GM06990 (cell line): ENCODE measurements at regions not wholly inside any gene's neighbourhood (a gene's known extent, or its start where the extent isn't known, plus 50 kb on each side); places are given as distances from the start of the nearest gene placed in this dataset.

Experiments
- DNase-seq: peaks from one replicate; pipeline ENCODE4 v3.0.0-alpha.2; 2011; ENCODE audit not compliant: insufficient read length; ENCODE audit errors: extremely low read depth
- H3K27me3 ChIP-seq: replicated peaks from 2 replicates; pipeline ENCODE4 v1.6.0; 2011; ENCODE audit warnings: low read length; ENCODE audit not compliant: control insufficient read depth, insufficient read depth
- H3K36me3 ChIP-seq: 2 replicates; pipeline ENCODE4 v1.5.1; 2011; ENCODE audit warnings: low read length; ENCODE audit not compliant: control insufficient read depth, insufficient read depth
- H3K4me3 ChIP-seq: replicated peaks from 2 replicates; pipeline ENCODE4 v1.5.1; 2011; ENCODE audit warnings: low read depth, mild to moderate bottlenecking, control low read depth, low read length
- TF ChIP-seq, protein P1 (sequence below): IDR thresholded peaks from 2 replicates; pipeline ENCODE4 v1.5.1; 2011; ENCODE audit warnings: low read length, control low read depth, mild to moderate bottlenecking, inconsistent platforms; ENCODE audit not compliant: insufficient read depth, poor library complexity, severe bottlenecking

DNA sequence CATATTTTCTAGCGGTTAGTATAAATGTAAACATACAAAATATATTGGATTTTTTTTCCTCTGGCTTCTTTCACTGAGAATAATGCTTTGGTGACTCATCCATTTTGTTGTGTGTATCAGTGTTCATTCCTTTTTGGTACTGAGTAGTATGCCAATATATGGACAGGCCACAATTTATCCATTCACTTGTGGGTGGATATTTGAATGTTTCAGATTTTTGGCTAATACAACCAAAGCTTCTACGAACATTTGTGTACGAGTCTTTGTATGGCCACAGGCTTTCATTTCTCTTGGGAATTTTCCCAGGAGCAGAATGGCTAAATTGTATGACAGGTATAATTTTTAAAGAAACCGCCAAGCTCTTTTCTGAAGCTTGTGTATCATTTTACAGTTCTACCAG is 677.5 kb downstream of the HDGFL1 start:
- Histone ChIP-seq H3K36me3 (no peaks in the 10 kb centered on the region), H3K27me3 (no peaks in the 10 kb centered on the region), H3K4me3 (no peak overlapping the region)
- TF ChIP-seq, protein P1, sequence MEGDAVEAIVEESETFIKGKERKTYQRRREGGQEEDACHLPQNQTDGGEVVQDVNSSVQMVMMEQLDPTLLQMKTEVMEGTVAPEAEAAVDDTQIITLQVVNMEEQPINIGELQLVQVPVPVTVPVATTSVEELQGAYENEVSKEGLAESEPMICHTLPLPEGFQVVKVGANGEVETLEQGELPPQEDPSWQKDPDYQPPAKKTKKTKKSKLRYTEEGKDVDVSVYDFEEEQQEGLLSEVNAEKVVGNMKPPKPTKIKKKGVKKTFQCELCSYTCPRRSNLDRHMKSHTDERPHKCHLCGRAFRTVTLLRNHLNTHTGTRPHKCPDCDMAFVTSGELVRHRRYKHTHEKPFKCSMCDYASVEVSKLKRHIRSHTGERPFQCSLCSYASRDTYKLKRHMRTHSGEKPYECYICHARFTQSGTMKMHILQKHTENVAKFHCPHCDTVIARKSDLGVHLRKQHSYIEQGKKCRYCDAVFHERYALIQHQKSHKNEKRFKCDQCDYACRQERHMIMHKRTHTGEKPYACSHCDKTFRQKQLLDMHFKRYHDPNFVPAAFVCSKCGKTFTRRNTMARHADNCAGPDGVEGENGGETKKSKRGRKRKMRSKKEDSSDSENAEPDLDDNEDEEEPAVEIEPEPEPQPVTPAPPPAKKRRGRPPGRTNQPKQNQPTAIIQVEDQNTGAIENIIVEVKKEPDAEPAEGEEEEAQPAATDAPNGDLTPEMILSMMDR, result no peak
- DNase-seq, result no peak

DNA sequence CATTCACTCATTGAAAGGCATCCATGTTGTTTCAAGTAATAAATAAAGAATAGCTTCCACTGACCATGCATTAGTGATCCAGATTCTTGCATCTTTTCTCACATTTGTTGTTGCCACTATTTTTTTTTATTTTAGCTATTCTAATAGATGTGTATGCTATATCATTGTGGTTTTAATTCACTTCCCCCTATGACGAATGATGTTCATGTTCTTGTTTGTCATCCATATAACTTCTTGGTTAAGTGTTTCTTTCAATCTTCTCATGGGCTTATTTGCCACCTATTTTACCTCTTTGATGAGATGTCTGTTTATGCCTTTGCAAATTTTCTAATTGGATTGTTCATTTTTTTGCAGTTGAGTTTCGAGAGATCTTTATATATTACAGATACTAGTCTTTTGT is 681.2 kb downstream of the HDGFL1 start:
- H3K36me3 ChIP-seq, result no peaks in the 10 kb centered on the region
- TF ChIP-seq, protein P1, result no peak
- no peak for DNase-seq
- no peak overlapping the region for H3K4me3 ChIP-seq
- H3K27me3 ChIP-seq, result no peaks in the 10 kb centered on the region

DNA sequence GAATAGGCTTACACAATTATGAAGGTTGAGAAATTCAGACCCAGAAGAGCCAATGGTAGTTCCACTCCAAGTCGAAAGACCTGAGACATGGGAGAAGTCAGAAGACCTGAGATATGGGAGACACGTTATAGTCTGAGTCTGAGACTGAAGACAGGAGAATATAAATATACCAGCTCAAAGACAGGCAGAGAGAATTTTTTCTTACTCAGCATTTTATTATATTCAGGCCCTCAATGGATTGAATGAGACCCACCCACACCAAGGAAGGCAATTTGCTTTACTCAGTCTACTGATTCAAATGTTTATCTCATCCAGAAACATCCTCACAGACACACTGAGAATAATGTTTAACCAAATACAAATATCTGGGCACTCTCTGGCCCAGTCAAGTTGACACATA is 693.5 kb downstream of the HDGFL1 start:
- DNase-seq, result no peak
- Histone ChIP-seq H3K27me3 (no peaks in the 10 kb centered on the region), H3K4me3 (no peak overlapping the region), H3K36me3 (no peaks in the 10 kb centered on the region)
- TF ChIP-seq, protein P1, result no peak

DNA sequence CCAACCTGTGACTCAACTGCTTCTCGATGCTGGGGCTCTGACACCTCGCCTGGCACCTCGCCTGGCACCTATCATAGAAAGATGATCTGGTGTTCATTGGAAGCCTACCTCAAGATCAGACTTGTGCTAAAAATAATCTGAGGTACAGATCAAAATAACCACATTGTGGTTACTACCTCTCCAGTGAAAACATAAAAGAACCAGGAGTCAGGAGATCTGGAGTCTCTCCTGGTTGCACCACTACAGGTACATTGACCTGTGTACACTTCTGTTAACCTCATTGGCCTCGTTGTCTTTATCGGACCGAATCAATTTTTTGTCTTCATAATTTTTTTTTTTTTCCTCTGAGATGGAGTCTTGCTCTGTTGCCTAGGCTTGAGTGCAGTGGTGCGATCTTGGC is 695.9 kb downstream of the HDGFL1 start:
- Histone ChIP-seq H3K27me3 (no peaks in the 10 kb centered on the region), H3K36me3 (no peaks in the 10 kb centered on the region), H3K4me3 (no peak overlapping the region)
- no peak for DNase-seq
- TF ChIP-seq, protein P1, result no peak

DNA sequence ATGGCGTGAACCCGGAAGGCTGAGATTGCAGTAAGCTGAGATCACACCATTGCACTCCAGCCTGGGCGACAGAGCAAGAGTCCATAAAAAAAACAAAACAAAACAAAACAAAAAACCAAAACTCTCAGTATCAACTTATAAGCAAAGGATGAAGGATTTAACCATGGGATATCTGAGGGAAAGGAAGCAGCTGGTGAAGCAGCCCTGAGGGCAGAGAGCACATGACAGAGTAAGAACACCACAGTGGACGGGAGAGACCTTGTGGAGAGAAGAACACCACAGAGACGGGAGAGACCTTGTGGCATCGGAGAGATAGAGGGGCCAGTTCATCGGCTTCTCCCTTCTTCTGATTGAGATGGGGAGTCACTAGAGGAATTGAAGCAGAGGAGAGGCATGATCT is 697.2 kb downstream of the HDGFL1 start:
- DNase-seq, result no peak
- TF ChIP-seq, protein P1, result no peak
- no peak overlapping the region for H3K4me3 ChIP-seq

GRCh38 chr6:23267651-23268050 is 698.3 kb downstream of the HDGFL1 start:
- H3K27me3 ChIP-seq, result no peaks in the 10 kb centered on the region
- TF ChIP-seq, protein P1, result no peak
- H3K4me3 ChIP-seq, result no peak overlapping the region
- no peak for DNase-seq
- no peaks in the 10 kb centered on the region for H3K36me3 ChIP-seq

More for the DNA sequence above, 697.2 kb downstream of the HDGFL1 start:
- Histone ChIP-seq H3K36me3 (no peaks in the 10 kb centered on the region), H3K27me3 (no peaks in the 10 kb centered on the region)
